Nephron (organoid): ENCODE measurements at regions not wholly inside any gene's neighbourhood (a gene's known extent, or its start where the extent isn't known, plus 50 kb on each side); places are given as distances from the start of the nearest gene placed in this dataset.

Source experiments
- H3K27ac Mint-ChIP-seq, 3 experiments: 2 replicates each; pipeline ENCODE4 v1.8.0; 2020; ENCODE audit warnings: mixed read lengths in 3 of 3, mild to moderate bottlenecking in 2 of 3, moderate library complexity in 1 of 3
- H3K27me3 Mint-ChIP-seq: 2 replicates; pipeline ENCODE4 v1.8.0; 2021; ENCODE audit warnings: low read depth, mild to moderate bottlenecking, moderate library complexity, mixed read lengths
- H3K36me3 Mint-ChIP-seq: 2 replicates; pipeline ENCODE4 v1.8.0; 2020; ENCODE audit warnings: low read depth, mixed read lengths
- H3K4me1 Mint-ChIP-seq: 2 replicates; pipeline ENCODE4 v1.8.0; 2020; ENCODE audit warnings: mixed read lengths
- H3K4me3 Mint-ChIP-seq, 3 experiments: 2 replicates each; pipeline ENCODE4 v1.8.0; 2020; ENCODE audit warnings: mild to moderate bottlenecking in 3 of 3, mixed read lengths in 3 of 3, moderate library complexity in 2 of 3
- H3K9me3 Mint-ChIP-seq: 2 replicates; pipeline ENCODE4 v1.8.0; 2020; ENCODE audit warnings: mixed read lengths
- TF ChIP-seq, protein P1 (sequence below), 3 experiments: fragments of 200-600 bp; sonication (generic); IDR thresholded peaks; one replicate each; pipeline ENCODE4 v1.5.0; 2021; ENCODE audit warnings: antibody characterized with exemption in 3 of 3; ENCODE audit not compliant: unreplicated experiment in 3 of 3

DNA sequence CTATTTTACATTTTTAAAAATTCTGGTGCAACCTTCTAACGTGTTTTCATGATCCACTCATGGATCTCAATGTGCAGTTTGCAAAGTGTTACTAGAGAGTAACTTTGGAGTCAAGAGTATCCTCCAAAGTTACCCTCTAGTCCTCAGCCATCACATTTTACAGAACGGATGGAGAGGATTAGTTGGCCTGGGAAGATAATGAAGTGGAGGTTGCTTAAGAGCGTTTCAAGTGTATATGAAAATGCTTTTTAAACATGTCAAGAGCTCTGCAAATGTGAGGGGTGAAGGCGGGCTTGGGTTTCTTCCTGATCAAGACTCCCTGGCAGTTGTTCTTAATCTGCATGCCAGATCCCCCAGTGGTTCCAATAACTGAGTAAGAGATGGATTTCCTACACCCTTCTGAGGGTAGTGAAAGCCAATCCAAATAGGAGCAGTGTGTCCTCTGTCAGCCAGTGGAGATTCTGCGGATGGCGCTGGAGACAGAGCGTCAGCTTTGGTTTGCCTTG, 299.4 kb upstream of the NPVF start:
- H3K4me3 Mint-ChIP-seq, result no peak overlapping the region
- H3K4me1 Mint-ChIP-seq, result no peaks in the 10 kb centered on the region
- no peaks in the 10 kb centered on the region for H3K27me3 Mint-ChIP-seq
- TF ChIP-seq, protein P1, sequence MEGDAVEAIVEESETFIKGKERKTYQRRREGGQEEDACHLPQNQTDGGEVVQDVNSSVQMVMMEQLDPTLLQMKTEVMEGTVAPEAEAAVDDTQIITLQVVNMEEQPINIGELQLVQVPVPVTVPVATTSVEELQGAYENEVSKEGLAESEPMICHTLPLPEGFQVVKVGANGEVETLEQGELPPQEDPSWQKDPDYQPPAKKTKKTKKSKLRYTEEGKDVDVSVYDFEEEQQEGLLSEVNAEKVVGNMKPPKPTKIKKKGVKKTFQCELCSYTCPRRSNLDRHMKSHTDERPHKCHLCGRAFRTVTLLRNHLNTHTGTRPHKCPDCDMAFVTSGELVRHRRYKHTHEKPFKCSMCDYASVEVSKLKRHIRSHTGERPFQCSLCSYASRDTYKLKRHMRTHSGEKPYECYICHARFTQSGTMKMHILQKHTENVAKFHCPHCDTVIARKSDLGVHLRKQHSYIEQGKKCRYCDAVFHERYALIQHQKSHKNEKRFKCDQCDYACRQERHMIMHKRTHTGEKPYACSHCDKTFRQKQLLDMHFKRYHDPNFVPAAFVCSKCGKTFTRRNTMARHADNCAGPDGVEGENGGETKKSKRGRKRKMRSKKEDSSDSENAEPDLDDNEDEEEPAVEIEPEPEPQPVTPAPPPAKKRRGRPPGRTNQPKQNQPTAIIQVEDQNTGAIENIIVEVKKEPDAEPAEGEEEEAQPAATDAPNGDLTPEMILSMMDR (IDR thresholded peaks at IDR 0.05; ENCODE audit: unreplicated experiment in 3 of 3), result no peak
- no peaks in the 10 kb centered on the region for H3K9me3 Mint-ChIP-seq
- H3K36me3 Mint-ChIP-seq, result no peaks in the 10 kb centered on the region
- H3K27ac Mint-ChIP-seq, result no peak overlapping the region

DNA sequence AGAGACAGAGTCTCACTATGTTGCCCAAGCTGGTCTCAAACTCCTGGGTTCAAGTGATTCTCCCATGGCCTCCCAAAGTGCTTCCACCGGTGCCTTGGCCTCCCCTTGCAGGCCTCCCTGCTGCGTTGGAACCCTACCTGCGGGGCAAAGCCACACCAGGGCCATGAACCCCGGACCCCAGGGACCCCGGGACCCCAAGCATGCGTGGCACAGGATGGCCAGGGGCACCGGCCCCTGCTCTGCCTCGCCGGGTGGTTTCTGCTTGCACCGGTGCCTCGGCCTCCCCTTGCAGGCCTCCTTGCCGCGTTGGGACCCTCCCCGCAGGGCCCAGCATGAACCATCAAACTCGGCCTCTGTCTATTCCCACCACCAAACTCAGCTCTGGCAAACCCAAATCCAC, 301.0 kb upstream of the NPVF start:
- Mint-ChIP-seq H3K4me1 (peaks cover 3% of the 10 kb centered on the region), H3K4me3 (no peak overlapping the region), H3K36me3 (no peaks in the 10 kb centered on the region)

DNA sequence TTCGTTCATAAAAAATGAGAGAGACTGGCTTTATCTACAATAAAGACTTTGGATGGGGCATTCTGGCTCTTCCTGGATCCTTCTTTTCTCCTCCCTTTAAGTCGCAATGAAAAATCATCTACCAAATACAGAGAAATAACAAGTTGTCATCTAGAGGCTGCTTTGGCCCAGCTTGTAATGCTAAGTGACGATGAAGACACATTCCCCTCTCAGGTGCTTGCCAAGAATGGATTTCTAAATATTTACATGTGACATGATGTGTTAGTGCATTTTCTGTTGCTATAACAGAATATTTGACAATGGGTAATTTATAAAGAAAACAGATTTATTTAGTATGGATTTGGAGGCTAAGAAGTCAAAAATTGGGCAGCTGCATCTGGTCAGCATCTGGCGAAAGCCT, 308.6 kb upstream of the NPVF start:
- H3K9me3 Mint-ChIP-seq, result no peaks in the 10 kb centered on the region
- TF ChIP-seq, protein P1 (IDR thresholded peaks at IDR 0.05; ENCODE audit: unreplicated experiment in 3 of 3), result no peak
- no peaks in the 10 kb centered on the region for H3K36me3 Mint-ChIP-seq
- peaks cover 32% of the 10 kb centered on the region for H3K4me1 Mint-ChIP-seq
- H3K4me3 Mint-ChIP-seq, result no peak overlapping the region
- no peak overlapping the region for H3K27ac Mint-ChIP-seq
- no peaks in the 10 kb centered on the region for H3K27me3 Mint-ChIP-seq

More for the DNA sequence above, 301.0 kb upstream of the NPVF start:
- TF ChIP-seq, protein P1 (IDR thresholded peaks at IDR 0.05; ENCODE audit: unreplicated experiment in 3 of 3), result no peak
- no peak overlapping the region for H3K27ac Mint-ChIP-seq
- H3K27me3 Mint-ChIP-seq, result no peaks in the 10 kb centered on the region
- H3K9me3 Mint-ChIP-seq, result no peaks in the 10 kb centered on the region

DNA sequence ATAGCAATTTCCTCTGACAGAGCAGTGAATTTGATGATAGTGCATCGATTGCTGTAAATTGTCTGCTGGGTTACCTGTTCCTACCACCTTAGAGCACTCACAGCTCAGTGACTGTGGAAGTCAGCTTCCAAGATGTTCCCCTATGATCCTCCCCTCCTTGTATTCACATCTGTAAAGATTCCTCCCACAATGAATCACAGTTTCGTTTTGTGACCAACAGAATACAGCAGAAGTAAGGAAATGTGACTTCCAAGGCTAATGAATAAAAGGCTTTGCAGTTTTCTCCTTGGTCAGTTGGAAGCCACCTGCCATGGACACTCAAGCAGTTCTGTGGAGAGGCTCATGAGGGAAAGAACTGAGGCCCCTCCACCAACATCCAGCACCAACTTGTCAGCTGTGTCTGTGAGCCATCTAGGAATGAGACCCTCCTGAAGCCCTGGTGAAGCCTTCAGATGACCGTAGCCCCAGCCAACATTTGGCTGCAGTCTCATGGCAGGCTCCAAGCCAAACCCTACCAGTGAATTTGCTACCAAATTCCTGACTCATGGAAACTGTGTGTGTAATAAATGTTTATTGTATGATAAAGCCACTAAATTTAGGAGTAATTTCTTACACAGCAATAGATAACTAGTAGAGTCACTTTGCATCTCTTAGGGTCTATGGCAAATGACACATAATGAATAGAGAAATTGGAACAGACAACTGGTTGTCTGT, 309.5 kb upstream of the NPVF start:
- TF ChIP-seq, protein P1 (IDR thresholded peaks at IDR 0.05; ENCODE audit: unreplicated experiment in 3 of 3), result no peak
- H3K4me1 Mint-ChIP-seq, result peaks cover 38% of the 10 kb centered on the region
- H3K4me3 Mint-ChIP-seq, result no peak overlapping the region
- peak overlapping the region in 2 of 3 experiments; percentile 27 to 78 for H3K27ac Mint-ChIP-seq
- no peaks in the 10 kb centered on the region for H3K9me3 Mint-ChIP-seq
- H3K36me3 Mint-ChIP-seq, result no peaks in the 10 kb centered on the region
- no peaks in the 10 kb centered on the region for H3K27me3 Mint-ChIP-seq

DNA sequence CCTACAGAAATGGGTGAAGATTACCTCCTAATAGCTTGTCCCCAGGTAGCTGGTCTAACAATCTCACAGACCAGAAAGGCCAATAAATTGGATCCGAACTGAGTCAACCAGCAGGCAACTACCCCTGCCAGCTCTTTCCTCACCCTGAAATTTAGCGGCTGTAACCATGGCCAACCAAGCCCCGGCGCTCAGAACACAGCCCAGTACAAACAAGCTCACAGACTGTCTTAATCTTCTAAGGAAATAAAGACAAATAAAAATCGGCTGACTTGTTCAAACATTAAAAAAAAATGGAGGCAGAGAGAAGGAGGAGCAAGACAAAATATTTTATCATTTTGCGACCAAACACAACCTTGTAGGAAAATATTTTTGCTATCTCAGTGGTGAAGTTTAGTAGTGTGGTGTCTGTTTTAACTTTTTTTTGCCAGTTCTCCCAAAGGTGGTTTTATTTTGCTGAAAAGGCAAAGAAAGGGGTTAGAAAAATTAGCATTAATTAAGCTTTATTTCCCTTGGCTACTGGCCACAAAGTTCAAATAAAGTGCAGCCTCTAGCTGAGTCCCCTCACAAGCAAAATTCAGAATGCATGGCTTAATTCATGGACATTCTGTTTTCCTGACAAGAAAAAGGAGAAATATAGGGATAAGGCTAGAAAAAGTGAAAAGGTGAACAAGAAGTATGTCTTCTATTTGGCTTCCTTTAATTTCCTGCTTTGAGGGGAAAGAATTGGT, 313.0 kb upstream of the NPVF start:
- TF ChIP-seq, protein P1 (IDR thresholded peaks at IDR 0.05; ENCODE audit: unreplicated experiment in 3 of 3), result no peak
- H3K4me3 Mint-ChIP-seq, result peak overlapping the region in 2 of 3 experiments; percentile 1 to 13
- no peaks in the 10 kb centered on the region for H3K27me3 Mint-ChIP-seq
- H3K4me1 Mint-ChIP-seq, result peaks cover 53% of the 10 kb centered on the region
- H3K9me3 Mint-ChIP-seq, result no peaks in the 10 kb centered on the region
- H3K27ac Mint-ChIP-seq, result peak overlapping the region; percentile 94 to 97 (median 96)
- H3K36me3 Mint-ChIP-seq, result no peaks in the 10 kb centered on the region
